Glomerular endothelial cell (primary cell): ENCODE measurements at regions not wholly inside any gene's neighbourhood (a gene's known extent, or its start where the extent isn't known, plus 50 kb on each side); places are given as distances from the start of the nearest gene placed in this dataset.

Experiments
- DNase-seq: peaks from one replicate; pipeline ENCODE4 v3.0.0-alpha.2; 2011; ENCODE audit warnings: low read depth, low spot score; ENCODE audit errors: extremely low read depth

GRCh38 chr3:30945291-30945690 lies 50.8 kb upstream of the GADL1 start:
- DNase-seq, result no peak

GRCh38 chr3:30948426-30948825 lies 54.0 kb upstream of the GADL1 start:
- no peak for DNase-seq

GRCh38 chr3:30951826-30952225 lies 57.4 kb upstream of the GADL1 start:
- no peak for DNase-seq

- no peak for DNase-seq
Measured at GRCh38 chr3:30952786-30953185, 58.3 kb upstream of the GADL1 start.

GRCh38 chr3:30954426-30954825 lies 60.0 kb upstream of the GADL1 start:
- no peak for DNase-seq

GRCh38 chr3:30962084-30962483 lies 67.6 kb upstream of the GADL1 start:
- no peak for DNase-seq

GRCh38 chr3:30962493-30962892 lies 68.0 kb upstream of the GADL1 start:
- no peak for DNase-seq

- DNase-seq, result no peak
Measured at GRCh38 chr3:30963223-30963722, 68.8 kb upstream of the GADL1 start.

- DNase-seq, result no peak
Measured at GRCh38 chr3:30964612-30965011, 70.2 kb upstream of the GADL1 start.

GRCh38 chr3:30966896-30967295 lies 72.4 kb upstream of the GADL1 start:
- DNase-seq, result no peak

- no peak for DNase-seq
Measured at GRCh38 chr3:30970183-30970582, 75.7 kb upstream of the GADL1 start.

GRCh38 chr3:30972449-30972848 lies 78.0 kb upstream of the GADL1 start:
- DNase-seq, result no peak

- DNase-seq, result no peak
Measured at GRCh38 chr3:30974071-30974470, 79.6 kb upstream of the GADL1 start.

GRCh38 chr3:30977592-30977991 lies 83.1 kb upstream of the GADL1 start:
- DNase-seq, result no peak

GRCh38 chr3:30980993-30981392 lies 86.5 kb upstream of the GADL1 start:
- no peak for DNase-seq

GRCh38 chr3:30982416-30983075 lies 88.1 kb upstream of the GADL1 start:
- no peak for DNase-seq

- DNase-seq, result no peak
Measured at GRCh38 chr3:30984855-30985749, 90.6 kb upstream of the GADL1 start.

GRCh38 chr3:30986551-30986950 lies 92.1 kb upstream of the GADL1 start:
- DNase-seq, result no peak

GRCh38 chr3:30988769-30989168 lies 94.3 kb upstream of the GADL1 start:
- no peak for DNase-seq

- DNase-seq, result no peak
Measured at GRCh38 chr3:30989276-30990030, 95.0 kb upstream of the GADL1 start.

- no peak for DNase-seq
Measured at GRCh38 chr3:30996467-30996866, 102.0 kb upstream of the GADL1 start.
